ENCODE measurements at regions not wholly inside any gene's neighbourhood (a gene's known extent, or its start where the extent isn't known, plus 50 kb on each side); places are given as distances from the start of the nearest gene placed in this dataset.

GRCh38 chr1:59179673-59180072 is 117.2 kb upstream of the FGGY start (continued):
- TF ChIP-seq TBP (IDR thresholded peaks at IDR 0.05; ENCODE audit: low read depth, low read length), result no peak
- TF ChIP-seq FOSL1 (IDR thresholded peaks at IDR 0.05; ENCODE audit: insufficient read depth, low read depth, low read length), result no peak
- TF ChIP-seq KDM1A (IDR thresholded peaks at IDR 0.05; ENCODE audit: borderline replicate concordance, low read length), result no peak
- no peak for TF ChIP-seq RXRA (IDR thresholded peaks at IDR 0.05; ENCODE audit: insufficient read depth, low read depth, low read length)
- TF ChIP-seq SP2 (IDR thresholded peaks at IDR 0.05; ENCODE audit: low read length), result no peak

All from H1 (cell line).